Hematopoietic multipotent progenitor cell treated with erythropoietin and hydrocortisone succinate and interleukin-3 and kit ligand, for 6 days (in vitro differentiated cells): ENCODE measurements at regions not wholly inside any gene's neighbourhood (a gene's known extent, or its start where the extent isn't known, plus 50 kb on each side); places are given as distances from the start of the nearest gene placed in this dataset.
"Not testable (repeated sequence)": the region's sequence is repeated elsewhere in the genome, so short reads cannot be mapped to it uniquely, and the experiment has no call there.

Experiments
- DNase-seq: peaks from one replicate; pipeline ENCODE4 v3.0.0-alpha.2; 2015

DNA sequence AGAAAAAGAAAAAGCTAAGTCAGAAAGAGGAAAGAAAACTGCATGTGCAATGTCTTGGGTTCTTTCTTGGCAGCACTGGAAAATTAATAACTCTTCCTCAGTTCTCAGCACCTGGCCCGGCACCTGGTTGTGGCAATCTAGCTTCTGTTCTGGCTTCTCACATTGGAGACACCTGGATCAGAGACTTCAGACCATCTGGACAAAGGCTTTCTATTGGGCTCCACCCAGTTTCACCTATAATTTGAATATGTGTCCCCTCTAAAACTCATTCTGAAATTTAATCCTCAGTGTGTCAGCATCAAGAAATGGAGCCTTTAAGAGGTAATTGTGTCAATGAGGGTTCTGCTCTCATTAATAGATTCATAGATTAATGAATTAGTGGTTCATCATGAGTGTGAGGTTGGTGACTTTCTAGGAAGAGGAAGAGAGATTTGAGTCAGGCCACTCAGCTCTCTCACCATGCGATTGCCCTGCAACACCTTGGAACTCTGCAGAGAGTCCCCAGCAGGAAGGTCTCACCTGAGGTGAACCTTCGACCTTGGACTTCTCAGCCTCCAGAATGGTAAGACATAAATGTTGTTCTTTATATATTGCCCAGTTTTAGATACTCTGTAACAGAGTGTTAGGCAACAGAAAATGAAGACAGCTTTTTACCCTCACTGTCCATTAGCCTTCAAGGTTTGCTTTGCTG, 679.9 kb downstream of the NTRK3 start:
- DNase-seq, result no peak

DNA sequence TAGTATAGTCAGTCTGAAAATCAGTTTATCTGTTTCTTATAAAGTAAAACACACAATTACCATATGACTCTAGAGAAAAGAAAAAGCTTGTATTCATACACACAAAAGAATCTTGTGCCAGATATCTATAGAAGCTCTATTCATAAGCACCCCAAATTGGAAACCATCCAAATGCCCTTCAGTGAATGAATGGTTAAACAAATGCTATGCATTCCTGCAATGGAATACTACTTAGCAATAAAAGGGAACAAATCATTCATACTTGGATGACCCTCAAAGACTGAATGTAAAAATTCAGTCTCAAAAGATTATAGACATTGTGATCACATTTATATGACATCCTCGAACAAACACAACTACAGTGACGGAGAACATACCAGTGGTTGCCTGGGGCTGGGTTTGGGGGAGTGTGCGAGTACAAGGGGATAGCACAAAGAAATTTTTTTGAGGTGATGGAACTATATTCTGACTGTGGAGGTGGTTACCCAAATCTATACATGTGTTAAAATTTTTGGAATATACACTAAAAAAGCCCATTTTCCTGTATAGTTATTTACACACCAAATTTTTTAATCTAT, 680.6 kb downstream of the NTRK3 start:
- DNase-seq, result no peak

DNA sequence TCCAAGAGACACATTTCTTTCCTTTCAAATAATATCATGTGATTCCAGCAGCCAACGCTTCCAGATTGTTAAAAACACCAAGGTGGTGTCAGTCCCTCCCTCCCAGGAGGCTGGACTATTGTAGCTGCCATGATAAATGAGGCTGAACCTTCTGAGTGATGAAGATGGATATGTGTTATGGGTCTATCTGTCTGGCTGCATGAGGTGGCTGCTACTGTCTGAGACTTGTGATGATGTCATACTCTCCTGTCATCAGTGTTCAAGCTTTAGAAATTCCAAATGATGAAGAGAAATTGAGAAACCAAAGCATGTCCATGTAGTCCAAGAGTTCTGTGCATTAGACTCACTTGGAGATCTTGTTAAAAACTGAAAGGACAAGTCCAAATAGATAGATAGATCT, 683.0 kb downstream of the NTRK3 start:
- DNase-seq, result no peak

DNA sequence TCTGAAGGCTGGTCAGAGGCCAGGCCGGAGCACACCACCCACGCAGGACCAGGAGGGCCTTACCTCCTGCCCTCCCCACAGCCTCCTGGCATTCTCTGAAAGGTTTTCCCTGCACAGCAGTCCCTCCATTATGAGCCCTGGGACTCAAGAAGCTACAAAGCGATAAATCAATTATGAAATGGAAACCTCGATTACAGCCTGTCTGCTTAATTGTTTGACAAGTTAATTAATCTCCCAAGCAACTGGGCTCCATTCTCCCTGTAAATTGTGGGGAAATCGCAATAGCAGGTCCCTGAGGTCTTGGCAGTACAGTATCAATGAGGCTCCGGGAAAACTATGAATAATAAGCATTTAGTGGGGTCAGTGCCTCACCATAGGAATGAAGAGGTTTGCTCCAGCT, 683.5 kb downstream of the NTRK3 start:
- no peak for DNase-seq

DNA sequence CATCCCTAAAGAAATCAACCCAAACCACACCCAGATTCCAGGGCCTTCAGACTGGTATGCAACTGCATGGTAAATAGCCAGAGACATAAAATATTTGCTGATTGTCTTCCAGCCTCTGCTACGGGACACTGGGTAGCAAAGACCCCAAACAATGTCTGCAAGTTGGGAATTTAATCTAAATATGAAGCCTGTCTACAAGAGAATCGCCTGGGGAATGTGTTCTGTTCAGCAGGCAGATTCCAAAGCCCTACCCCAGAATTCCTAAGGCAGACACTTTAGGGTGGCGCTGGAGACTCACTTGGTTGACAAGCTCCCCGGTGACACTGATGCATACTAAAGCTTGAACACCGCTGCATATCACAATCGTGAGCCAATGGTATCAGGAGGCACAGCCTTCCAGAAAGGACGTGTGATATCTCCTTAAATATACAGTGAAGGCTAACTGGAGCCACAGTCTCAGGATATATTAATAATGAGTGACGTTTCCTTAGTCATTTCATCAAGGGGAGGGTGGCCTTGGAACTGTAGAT, 684.1 kb downstream of the NTRK3 start:
- no peak for DNase-seq

DNA sequence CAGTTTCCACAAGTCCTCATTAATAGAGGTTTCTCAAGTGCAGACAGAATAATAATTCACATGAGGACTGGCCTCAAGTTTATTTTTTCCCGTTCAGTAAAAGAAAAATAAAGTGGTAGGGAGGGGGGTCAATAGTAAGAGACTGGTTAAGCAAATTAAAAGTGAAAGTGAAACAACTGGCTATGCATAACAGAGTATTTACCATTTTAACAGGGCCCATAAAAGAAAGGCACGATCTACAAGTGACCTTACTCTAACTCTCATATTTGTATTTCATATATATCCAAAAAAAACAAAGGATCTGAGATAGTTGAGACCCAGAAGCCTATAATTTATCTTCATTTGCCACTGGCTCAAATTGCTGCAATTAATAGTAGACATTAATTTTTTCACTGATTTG, 686.3 kb downstream of the NTRK3 start:
- no peak for DNase-seq

DNA sequence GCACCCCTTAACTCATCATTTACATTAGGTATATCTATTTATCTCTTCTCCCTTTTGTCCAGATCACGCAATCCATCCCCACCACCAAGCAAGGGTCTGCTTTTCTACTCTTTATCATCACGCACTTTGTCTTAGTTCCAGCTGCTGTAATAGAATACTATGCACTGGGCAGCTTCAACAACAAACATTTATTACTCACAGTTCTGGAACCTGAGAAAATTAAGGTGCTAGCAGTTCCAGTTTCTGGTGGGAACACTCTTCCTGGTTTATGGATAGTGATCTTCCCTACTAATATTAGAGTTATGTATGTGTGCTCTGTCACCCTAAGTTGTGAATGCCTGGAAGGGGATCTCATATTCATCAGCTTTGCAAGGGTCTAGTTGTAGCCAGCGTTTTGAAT, 687.0 kb downstream of the NTRK3 start:
- DNase-seq, result no peak

DNA sequence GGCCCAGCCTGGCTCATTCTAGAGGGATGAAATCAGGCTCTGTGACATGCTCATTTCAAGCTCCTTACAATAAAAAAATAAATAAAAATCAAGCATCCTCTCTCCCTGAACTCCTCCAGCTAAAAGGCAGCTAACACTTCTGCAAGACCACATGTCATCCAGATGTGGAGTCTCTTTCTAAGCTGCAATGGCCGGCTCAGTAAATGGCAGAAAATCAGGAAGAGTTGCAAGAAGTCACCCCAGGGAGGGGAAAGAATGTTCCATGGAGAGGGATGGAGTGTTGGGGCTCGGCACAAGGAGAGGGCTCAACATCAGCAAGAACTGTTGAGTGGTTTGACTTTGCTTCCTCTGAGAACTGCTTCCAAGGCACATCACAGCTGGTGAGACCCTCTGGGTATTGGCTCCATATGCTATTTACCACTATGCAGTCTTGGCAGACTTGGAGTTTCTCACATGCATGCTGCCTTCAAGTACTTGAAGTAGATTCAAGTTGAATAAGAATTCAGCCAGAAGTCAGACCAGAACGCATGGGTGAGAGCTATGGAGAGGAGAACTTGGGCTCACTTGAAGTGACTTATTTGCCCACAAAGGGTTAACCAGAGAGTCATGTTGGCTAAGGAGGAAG, 689.0 kb downstream of the NTRK3 start:
- DNase-seq, result no peak

DNA sequence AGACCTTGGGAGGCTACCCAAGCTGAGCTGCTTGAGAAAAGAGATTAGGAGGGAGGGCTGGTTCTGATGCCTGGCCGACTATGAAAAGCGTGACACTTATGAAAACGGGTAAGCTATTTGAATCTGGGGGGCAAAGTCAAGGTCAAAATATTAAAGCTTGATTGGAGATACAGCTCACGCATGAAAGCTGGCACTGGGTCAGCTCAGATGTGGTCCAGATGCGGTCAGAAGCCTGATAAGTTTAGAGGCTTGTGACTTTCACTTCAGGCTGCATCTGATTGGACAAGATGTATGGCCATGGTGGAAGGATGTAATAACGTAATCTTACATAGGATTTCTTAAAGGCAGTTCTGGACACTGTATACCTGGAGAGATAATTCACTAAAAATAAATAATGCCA, 690.3 kb downstream of the NTRK3 start:
- no peak for DNase-seq

DNA sequence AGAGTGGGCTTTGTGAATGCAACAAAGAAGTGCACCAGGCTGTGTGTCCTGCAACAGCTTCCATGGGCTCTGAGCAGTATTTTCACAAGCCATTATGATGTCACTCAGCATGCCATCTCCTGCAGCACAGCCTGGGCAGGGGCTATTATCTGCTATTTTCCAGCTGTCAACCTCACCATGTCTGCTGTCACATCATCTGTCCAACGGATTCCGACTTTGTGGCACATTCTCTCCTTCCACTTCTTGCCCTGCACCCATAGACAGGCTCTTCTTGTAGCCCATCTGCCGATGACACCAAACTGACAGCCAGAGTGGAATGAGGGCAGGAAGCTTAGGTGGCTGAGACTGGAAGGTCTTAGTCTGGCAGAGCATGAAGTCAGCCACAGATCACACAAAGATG, 691.9 kb downstream of the NTRK3 start:
- DNase-seq, result no peak

DNA sequence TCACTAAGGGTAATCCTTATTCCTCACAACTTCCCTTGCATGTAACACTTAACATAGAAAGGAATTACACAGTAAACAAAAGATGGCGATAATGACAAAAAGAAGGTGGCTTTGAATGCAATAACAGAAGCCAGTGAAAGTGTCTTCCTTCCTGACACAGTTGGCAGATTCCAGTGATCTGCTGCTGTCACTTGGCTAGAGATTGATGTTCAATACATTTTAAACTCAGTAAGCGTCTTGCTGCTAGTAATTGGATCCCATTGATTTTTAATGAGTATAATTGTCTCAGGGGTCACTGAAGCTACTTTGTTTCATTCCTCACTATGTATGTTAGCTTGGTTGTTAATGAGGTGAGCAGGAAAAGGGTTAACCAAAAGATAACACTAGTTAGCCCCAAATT, 692.7 kb downstream of the NTRK3 start:
- DNase-seq, result no peak

DNA sequence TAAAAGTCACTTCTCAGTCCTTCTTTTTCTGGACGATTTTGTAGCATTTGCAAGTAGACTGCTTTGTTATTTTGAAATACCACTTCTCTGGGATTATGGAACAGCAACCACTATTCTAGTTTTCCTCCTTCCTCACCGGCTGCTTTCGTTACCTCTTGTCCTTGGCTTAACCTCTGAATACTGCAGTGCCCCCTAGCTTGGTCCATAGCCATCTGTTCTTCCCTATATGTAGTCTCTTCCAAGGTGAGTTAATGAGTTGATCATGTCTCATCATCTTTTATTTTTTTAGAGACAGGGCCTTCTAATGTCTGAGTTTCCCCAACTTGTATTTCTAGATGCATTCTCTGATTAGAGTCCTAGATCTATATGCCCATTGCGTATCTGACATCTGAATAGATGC, 694.3 kb downstream of the NTRK3 start:
- DNase-seq, result no peak

DNA sequence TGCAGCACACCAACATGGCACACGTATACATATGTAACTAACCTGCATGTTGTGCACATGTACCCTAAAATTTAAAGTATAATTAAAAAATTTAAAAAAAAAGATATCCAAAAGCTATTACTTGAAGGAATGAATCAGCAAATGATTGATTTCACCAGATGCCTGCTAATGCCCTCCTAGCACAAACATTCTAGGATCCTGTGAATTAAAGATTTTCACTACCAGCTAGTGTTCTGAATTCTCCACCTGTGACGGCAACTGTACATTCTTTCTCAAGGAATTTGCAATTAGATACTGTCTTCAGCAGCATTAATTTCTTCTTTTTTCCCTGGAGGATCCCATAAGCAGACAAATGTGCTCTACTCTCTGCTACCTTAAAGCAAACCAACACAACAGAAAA, 694.9 kb downstream of the NTRK3 start:
- DNase-seq, result no peak

DNA sequence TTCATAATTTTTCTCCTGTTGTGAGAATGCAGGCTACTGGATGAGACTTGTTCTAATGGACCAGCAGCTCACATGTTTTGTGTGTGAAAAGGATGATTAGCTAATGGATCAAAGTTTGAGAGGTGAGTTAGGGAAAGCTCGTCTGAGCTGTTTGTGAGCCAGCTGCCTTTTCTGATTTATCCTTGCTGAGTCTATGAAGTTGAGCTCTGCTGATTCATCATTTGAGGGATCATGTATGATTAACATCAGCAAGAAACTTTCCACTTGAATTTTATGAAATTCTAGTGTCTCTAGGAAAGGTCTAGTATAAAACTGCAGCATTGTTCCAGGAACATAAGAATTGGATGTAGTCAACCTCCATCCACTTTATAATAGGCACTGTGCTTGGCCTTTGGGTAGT, 698.7 kb downstream of the NTRK3 start:
- no peak for DNase-seq

DNA sequence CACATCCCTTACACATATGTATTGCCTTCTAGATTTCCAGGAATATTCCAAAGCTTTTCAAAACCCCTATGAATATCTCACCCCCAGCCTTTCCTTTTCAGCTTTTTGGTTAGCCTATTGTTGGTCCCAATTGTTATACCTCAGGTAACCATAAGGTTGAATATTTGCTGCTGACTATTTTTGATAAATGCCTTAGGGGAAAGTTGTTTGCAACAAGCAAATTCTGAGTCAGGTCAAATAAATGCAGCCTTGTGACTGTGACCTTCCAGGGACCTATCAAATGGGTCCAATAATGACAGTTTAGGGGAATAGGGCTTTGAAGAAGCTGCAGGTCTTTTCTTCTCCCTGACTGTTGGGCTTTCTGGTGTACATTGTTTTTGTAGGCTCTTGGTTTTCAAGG, 699.7 kb downstream of the NTRK3 start:
- DNase-seq, result no peak

DNA sequence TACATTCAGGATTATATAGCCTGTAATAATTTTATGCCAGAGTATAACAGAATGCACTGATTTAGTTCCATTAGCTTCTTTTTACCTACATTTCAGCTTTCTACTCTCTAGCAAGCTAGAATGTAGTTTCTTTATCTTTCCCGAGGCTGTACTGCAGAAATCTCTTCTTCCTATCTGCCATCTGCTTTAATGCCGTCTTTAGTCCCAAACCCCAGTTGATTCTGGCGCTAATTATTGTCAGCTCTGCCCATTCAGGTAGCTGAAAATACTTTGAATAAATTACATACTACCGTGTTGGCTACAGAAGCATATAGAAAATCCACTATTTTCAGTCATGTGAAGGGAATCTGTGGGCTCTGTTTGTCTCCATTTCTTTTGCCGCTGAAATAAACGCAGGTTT, 706.7 kb downstream of the NTRK3 start:
- DNase-seq, result no peak

DNA sequence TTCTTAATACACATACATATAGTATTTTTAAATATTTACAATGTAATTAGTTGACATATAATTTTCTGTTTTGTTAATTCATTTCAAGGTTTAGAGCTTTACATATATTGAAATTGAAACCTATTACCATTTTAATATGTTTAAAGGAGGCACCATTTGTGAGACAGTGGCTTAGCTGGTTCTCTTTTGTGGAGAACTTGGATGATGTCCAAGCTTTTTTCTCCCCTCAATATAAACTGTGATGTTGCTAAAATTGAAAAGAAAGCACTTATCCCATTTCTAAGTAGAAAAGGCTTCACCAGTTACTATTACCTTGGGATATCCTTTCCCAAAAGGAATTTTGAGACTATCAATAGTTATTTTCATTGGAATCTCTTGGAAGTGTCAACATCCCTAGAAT, 707.2 kb downstream of the NTRK3 start:
- DNase-seq, result no peak

DNA sequence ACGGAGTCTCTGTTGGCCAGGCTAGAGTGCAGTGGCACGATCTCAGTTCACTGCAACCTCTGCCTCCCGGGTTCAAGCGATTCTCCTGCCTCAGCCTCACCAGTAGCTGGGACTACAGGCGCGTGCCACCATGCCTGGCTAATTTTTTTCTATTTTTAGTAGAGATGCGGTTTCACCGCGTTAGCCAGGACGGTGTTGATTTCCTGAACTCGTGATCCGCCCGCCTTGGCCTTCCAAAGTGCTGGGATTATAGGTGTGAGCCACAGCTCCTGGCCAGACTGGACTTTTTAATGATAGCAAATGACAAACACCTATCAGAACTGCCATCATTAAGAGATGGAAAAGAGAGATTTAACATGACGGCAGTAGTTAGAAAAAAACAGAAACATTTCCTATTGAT, 707.9 kb downstream of the NTRK3 start:
- DNase-seq, result not testable (repeated sequence)

DNA sequence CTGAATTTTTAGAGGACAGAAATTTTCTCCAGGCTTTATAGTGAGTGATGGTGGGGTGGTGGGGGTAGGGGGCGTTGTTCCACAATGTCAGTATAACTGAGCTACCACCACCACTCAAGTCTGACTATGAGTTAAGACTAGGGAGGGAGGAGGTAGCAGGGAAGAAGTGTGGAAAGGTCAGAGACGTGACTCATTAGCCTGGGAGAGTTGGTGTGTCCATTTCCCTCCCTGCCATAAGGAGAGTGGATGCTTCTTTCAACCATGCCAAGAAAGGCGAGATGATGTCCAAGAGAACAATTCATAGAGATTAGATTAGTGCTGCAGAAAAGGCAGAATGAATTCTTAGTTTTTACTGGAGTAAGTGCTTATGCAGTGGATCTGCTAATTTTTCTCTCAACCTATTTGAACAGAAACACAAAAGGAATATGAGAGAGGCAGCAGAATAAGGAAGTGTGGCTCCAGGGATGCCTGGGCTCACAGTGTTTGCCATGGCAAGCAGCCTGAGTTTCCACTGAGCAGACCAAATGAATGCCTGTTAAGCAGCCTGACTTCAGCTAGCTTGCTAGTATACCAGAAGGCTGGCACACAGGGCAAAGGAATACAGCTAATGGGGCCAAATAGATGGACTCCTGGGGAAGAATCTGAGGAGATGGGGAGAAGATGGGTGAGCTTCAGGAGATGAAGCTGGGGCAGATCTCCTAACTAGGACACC, 708.9 kb downstream of the NTRK3 start:
- DNase-seq, result no peak

DNA sequence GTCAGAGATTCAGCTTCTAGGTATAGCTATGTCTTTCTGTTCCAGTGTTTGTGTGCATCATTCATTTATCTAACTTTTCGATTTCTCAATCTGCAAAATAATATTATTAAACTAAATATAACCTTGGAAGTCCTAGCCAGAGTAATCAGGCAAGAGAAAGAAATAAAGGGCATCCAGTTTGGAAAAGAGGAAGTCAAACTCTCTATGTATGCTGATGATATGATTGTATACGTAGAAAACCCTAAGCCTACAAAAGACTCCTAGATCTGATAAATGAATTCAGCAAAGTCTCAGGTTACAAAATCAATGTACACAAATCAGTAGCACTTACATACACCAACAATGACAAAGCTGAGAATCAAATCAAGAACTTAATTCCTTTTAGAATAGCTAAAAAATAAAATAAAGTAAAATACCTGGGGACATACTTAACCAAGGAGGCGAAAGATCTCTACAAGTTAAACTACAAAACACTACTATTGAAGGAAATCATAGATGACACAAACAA, 718.2 kb downstream of the NTRK3 start:
- no peak for DNase-seq

DNA sequence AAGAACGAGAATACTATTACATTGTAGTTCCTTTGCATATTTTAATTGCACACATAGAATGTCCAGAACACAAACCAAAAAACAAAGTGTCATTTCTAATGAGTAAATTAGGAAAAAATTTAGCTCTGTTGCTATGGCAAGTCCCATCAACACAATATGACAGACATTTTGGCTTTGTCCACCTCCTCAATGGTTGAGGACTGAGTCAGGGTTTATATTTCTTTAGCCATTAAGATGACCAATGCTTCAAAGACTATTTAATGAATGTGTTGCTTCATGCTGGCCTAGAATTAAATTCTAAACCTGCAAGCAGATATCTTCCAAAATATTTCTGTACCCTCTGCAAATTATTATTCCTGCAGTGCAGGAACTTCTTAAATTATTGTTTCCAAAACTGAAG, 719.2 kb downstream of the NTRK3 start:
- no peak for DNase-seq

DNA sequence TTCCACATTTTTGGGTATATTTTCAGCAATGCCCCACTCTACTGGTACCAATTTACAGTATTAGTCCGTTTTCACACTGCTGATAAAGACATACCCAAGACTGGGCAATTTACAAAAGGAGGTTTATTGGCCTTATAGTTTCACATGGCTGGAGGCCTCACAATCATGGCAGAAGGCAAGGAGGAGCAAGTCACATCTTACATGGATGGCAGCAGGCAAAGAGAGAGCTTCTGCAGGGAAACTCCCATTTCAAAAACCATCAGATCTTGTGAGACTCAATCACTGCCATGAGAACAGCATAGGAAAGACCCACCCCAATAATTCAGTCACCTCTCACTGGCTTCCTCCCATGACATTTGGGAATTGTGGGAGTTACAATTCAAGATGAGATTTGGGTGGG, 722.9 kb downstream of the NTRK3 start:
- not testable (repeated sequence) for DNase-seq

DNA sequence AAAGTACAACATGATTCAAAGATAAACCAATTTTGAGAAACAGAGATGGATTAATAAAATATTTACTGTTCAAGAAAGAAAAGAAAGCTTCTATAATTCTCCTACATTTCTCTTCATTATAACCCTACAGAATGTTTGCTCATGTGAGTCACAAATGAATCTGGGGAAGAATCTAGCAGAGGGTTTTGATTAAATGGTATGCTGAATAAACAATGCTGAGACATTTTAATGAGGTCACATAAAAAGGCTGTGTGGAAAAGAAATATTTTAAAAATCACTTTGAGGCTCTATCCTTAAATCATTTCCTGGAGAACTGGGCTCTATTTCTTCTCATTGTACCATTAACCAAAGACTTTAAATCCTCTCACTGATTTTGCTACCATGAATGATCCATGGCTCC, 727.7 kb downstream of the NTRK3 start:
- no peak for DNase-seq

DNA sequence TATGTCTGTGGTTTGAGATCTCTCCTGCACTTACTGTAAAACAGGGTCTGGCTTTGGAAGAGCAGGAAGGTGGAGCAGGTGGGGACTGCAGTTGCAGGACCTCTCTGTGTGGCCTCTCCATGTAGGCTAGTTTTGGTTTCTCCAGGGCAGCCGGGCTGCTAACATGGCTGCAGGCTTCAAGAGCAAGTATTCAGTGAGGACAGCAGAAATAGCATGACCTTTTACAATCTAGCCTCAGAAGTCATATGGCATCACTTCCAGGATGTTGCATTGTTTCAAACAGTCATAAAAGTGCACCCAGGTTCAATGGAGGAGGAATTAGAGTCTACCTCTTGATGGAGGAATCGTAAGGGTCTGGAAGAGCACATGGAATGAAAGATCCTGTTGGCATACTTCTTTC, 728.7 kb downstream of the NTRK3 start:
- DNase-seq, result no peak
